Astrocyte (in vitro differentiated cells and primary cell): ENCODE measurements at regions not wholly inside any gene's neighbourhood (a gene's known extent, or its start where the extent isn't known, plus 50 kb on each side); places are given as distances from the start of the nearest gene placed in this dataset.

Source experiments
- DNase-seq: peaks from one replicate; pipeline ENCODE4 v3.0.0-alpha.2; 2010; ENCODE audit warnings: low read depth
- FAIRE-seq: peaks from 2 replicates; lab custom pipeline; 2011; peaks lifted over from hg19 to GRCh38; lab: Jason Lieb, UNC
- H2AFZ ChIP-seq: 2 replicates; pipeline ENCODE4 v1.6.0; 2012; ENCODE audit warnings: low read depth, low read length, inconsistent platforms
- H3K27ac ChIP-seq: 2 replicates; pipeline ENCODE4 v1.5.1; 2011; ENCODE audit warnings: low read depth, low read length, inconsistent platforms
- H3K27me3 ChIP-seq: 2 replicates; pipeline ENCODE4 v1.6.0; 2011; ENCODE audit warnings: low read length, inconsistent platforms; ENCODE audit not compliant: insufficient read depth
- H3K36me3 ChIP-seq: 2 replicates; pipeline ENCODE4 v1.5.1; 2011; ENCODE audit warnings: low read length, inconsistent platforms; ENCODE audit not compliant: insufficient read depth
- H3K4me1 ChIP-seq: 2 replicates; pipeline ENCODE4 v1.5.1; 2011; ENCODE audit warnings: low read length, inconsistent platforms; ENCODE audit not compliant: insufficient read depth
- H3K4me2 ChIP-seq: 2 replicates; pipeline ENCODE4 v1.6.0; 2012; ENCODE audit warnings: low read length, inconsistent platforms
- H3K4me3 ChIP-seq: 2 replicates; pipeline ENCODE4 v1.5.1; 2011; ENCODE audit warnings: low read depth, mild to moderate bottlenecking, low read length, inconsistent platforms; ENCODE audit not compliant: insufficient read depth
- H3K79me2 ChIP-seq: 2 replicates; pipeline ENCODE4 v1.6.0; 2012; ENCODE audit warnings: mild to moderate bottlenecking, low read length, inconsistent platforms; ENCODE audit not compliant: insufficient read depth
- H3K9ac ChIP-seq: 2 replicates; pipeline ENCODE4 v1.6.0; 2012; ENCODE audit warnings: mild to moderate bottlenecking, low read length, inconsistent platforms
- H3K9me3 ChIP-seq: 2 replicates; pipeline ENCODE4 v1.5.1; 2012; ENCODE audit warnings: low read depth, mild to moderate bottlenecking, low read length, inconsistent platforms; ENCODE audit not compliant: insufficient read depth
- H4K20me1 ChIP-seq: 2 replicates; pipeline ENCODE4 v1.6.0; 2012; ENCODE audit warnings: low read length, inconsistent platforms; ENCODE audit not compliant: insufficient read depth
- H3K27ac Mint-ChIP-seq: one replicate; pipeline ENCODE4 v1.8.0; 2021; ENCODE audit warnings: mild to moderate bottlenecking, mixed read lengths; ENCODE audit not compliant: unreplicated experiment
- H3K27me3 Mint-ChIP-seq: one replicate; pipeline ENCODE4 v1.8.0; 2021; ENCODE audit warnings: low read depth, mixed read lengths; ENCODE audit not compliant: unreplicated experiment
- H3K36me3 Mint-ChIP-seq: one replicate; pipeline ENCODE4 v1.8.0; 2021; ENCODE audit warnings: low read depth, mixed read lengths; ENCODE audit not compliant: unreplicated experiment
- H3K4me1 Mint-ChIP-seq: one replicate; pipeline ENCODE4 v1.8.0; 2021; ENCODE audit warnings: low read depth, mixed read lengths; ENCODE audit not compliant: unreplicated experiment
- H3K4me3 Mint-ChIP-seq: one replicate; pipeline ENCODE4 v1.8.0; 2021; ENCODE audit warnings: mild to moderate bottlenecking, moderate library complexity, mixed read lengths; ENCODE audit not compliant: unreplicated experiment
- H3K9me3 Mint-ChIP-seq: one replicate; pipeline ENCODE4 v1.8.0; 2021; ENCODE audit warnings: mild to moderate bottlenecking, mixed read lengths; ENCODE audit not compliant: unreplicated experiment
- CTCF ChIP-seq: IDR thresholded peaks from 2 replicates; pipeline ENCODE4 v1.5.1; 2011; ENCODE audit warnings: low read depth, mild to moderate bottlenecking, inconsistent platforms, low read length, moderate library complexity; ENCODE audit not compliant: insufficient read depth
- EZH2 ChIP-seq: IDR thresholded peaks from 2 replicates; pipeline ENCODE4 v1.6.1; 2012; ENCODE audit warnings: mild to moderate bottlenecking, low read length, inconsistent platforms; ENCODE audit not compliant: insufficient read depth

GRCh38 chr7:41164440-41164839, 538.5 kb downstream of the INHBA start:
- no peak overlapping the region for H3K4me2 ChIP-seq
- no peak overlapping the region for H3K9ac ChIP-seq
- H4K20me1 ChIP-seq: no peaks in the 10 kb centered on the region
- Mint-ChIP-seq H3K27ac (no peak overlapping the region), H3K9me3 (no peaks in the 10 kb centered on the region), H3K4me1 (peaks cover 13% of the 10 kb centered on the region), H3K36me3 (no peaks in the 10 kb centered on the region), H3K27me3 (no peaks in the 10 kb centered on the region), H3K4me3 (no peak overlapping the region)
- H3K4me1 ChIP-seq: no peaks in the 10 kb centered on the region
- H3K9me3 ChIP-seq: no peaks in the 10 kb centered on the region
- no peaks in the 10 kb centered on the region for H3K27me3 ChIP-seq
- FAIRE-seq (no peak), DNase-seq (peak; percentile 66)
- H3K36me3 ChIP-seq: no peaks in the 10 kb centered on the region
- H3K4me3 ChIP-seq: no peak overlapping the region
- no peak overlapping the region for H3K27ac ChIP-seq
- H3K79me2 ChIP-seq: no peaks in the 10 kb centered on the region
- TF ChIP-seq CTCF (no peak), EZH2 (no peak)
- H2AFZ ChIP-seq: no peak overlapping the region

GRCh38 chr7:41163991-41164390, 538.9 kb downstream of the INHBA start:
- Histone ChIP-seq H3K4me1 (no peaks in the 10 kb centered on the region), H4K20me1 (no peaks in the 10 kb centered on the region), H3K9ac (no peak overlapping the region), H3K4me2 (no peak overlapping the region), H3K4me3 (no peak overlapping the region), H3K79me2 (no peaks in the 10 kb centered on the region), H3K27ac (no peak overlapping the region), H2AFZ (no peak overlapping the region), H3K36me3 (no peaks in the 10 kb centered on the region), H3K9me3 (no peaks in the 10 kb centered on the region), H3K27me3 (no peaks in the 10 kb centered on the region)
- Mint-ChIP-seq H3K27me3 (no peaks in the 10 kb centered on the region), H3K4me3 (no peak overlapping the region), H3K27ac (no peak overlapping the region), H3K9me3 (no peaks in the 10 kb centered on the region), H3K4me1 (peaks cover 13% of the 10 kb centered on the region), H3K36me3 (no peaks in the 10 kb centered on the region)
- no peak for FAIRE-seq
- DNase-seq: no peak
- TF ChIP-seq CTCF (no peak), EZH2 (no peak)

GRCh38 chr7:41162612-41163011, 540.3 kb downstream of the INHBA start:
- Histone ChIP-seq H2AFZ (no peak overlapping the region), H3K27ac (no peak overlapping the region), H3K79me2 (no peaks in the 10 kb centered on the region), H3K9me3 (no peaks in the 10 kb centered on the region), H3K36me3 (no peaks in the 10 kb centered on the region), H3K4me2 (no peak overlapping the region), H3K4me1 (no peaks in the 10 kb centered on the region), H4K20me1 (no peaks in the 10 kb centered on the region), H3K9ac (no peak overlapping the region), H3K4me3 (no peak overlapping the region), H3K27me3 (no peaks in the 10 kb centered on the region)
- Mint-ChIP-seq H3K27ac (no peak overlapping the region), H3K4me3 (no peak overlapping the region), H3K27me3 (no peaks in the 10 kb centered on the region), H3K4me1 (peaks cover 8% of the 10 kb centered on the region), H3K36me3 (no peaks in the 10 kb centered on the region), H3K9me3 (no peaks in the 10 kb centered on the region)
- FAIRE-seq (peak; percentile 39), DNase-seq (peak; percentile 60)
- no peak for TF ChIP-seq CTCF
- TF ChIP-seq EZH2: no peak
